ENCODE measurements at regions not wholly inside any gene's neighbourhood (a gene's known extent, or its start where the extent isn't known, plus 50 kb on each side); places are given as distances from the start of the nearest gene placed in this dataset.
A peak's percentile ranks its signal among the peaks of the same experiment; 100 is the strongest.

GRCh38 chr18:2412281-2412680 lies 159.0 kb downstream of the METTL4 start:
- no peak for DNase-seq

DNA sequence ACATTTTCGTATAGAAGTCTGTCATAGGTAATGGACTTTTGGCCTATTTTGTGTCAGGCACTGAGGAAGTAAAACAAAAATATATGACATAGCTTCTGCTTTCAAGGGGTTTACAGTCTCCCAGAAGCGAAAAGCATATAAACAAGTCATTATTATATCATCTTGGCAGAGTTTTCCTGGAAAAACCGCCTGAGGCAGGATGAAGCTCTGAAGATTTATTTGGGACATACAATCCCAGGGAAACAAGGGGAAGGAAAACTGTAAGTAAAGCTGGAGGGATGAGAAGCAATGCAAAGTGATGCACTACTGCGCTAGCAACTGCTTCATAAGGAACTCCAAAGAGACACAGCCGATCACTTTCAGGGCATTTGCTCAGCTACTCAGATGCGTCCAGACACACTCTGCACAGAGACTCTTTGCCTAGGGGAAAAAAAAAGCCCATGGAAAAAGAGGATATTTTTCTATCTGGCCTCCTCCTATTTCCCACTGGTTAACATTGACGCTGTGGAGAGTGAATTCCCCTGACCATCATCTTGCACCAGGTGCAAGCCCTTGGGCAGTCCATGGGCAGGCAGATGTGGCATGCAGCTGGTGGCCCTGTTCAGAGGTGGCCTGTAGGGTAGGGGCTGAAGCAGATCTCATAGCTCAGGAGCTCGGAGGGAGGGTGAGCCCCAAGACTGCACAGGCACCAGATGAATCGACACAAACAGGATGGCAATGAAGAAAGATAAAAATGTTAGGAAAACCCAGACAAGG lies 158.1 kb downstream of the METTL4 start:
- no peak for DNase-seq

- no peak for DNase-seq
Observed at GRCh38 chr18:2414235-2414634, 157.1 kb downstream of the METTL4 start.

GRCh38 chr18:2415656-2416055 lies 155.6 kb downstream of the METTL4 start:
- no peak for DNase-seq

- peak; percentile 13 for DNase-seq
Observed at GRCh38 chr18:2417861-2418610, 153.3 kb downstream of the METTL4 start.

DNA sequence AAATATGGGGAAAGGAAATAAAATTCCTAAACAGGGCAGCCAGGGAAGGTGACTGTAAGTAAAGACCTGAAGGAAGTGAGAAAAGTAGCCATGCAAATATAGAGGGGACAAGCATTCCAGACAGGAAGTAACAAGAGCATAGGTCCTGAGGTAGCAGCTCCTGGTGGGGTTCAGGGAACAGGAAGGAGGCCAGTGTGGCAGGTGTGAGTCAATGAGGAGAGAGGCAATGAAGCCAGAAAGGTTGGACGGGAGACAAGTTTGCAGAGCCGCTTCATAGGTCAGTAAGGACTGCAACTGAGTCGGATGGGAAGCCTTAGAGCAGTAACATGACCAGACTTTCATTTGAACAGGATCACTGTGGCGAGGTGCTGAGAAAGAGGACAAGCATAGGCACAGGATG lies 150.9 kb downstream of the METTL4 start:
- no peak for DNase-seq

DNA sequence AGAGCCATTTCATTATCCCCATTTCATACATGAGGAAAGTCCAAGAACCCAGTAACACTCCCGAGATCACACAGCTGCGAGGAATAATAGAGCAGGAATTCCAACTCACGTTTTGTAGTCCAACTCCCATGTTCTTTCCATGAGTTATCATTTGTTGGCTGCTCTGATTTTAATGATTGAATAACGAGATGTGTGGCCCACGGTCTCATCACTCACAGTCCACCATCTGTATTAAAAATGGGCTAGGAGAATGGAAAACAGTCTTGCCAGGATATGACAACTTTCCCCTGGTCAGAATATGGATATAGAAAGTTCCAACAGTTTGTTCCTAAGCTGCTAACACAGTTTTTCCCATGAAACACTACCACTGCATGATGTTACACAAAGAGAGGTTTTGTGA lies 147.5 kb downstream of the METTL4 start:
- no peak for DNase-seq

- DNase-seq, result no peak
Observed at GRCh38 chr18:2424420-2424819, 146.9 kb downstream of the METTL4 start.

GRCh38 chr18:2425426-2426317 lies 145.6 kb downstream of the METTL4 start:
- DNase-seq, result no peak

- DNase-seq, result no peak
Observed at GRCh38 chr18:2430191-2430590, 141.1 kb downstream of the METTL4 start.

GRCh38 chr18:2431806-2432205 lies 139.5 kb downstream of the METTL4 start:
- DNase-seq, result no peak

DNA sequence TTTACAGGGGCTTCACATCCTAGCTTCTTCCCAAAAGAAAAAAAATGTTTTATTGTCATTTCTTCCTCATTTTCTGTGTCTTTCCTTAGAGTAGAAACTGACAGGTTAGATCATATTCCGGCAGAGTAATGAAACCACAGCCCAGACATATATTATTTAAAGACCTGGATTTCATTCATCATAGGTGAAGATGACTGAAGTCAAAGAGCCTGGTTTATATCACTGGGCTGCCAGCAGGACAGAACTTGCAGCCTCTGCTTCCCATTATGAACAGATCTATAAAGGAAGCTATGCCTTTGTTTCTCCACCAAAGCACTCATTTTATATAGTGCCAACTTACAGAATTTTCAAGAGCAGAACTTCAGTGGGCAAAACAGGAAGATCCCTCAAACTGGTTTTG lies 137.9 kb downstream of the METTL4 start:
- no peak for DNase-seq

DNA sequence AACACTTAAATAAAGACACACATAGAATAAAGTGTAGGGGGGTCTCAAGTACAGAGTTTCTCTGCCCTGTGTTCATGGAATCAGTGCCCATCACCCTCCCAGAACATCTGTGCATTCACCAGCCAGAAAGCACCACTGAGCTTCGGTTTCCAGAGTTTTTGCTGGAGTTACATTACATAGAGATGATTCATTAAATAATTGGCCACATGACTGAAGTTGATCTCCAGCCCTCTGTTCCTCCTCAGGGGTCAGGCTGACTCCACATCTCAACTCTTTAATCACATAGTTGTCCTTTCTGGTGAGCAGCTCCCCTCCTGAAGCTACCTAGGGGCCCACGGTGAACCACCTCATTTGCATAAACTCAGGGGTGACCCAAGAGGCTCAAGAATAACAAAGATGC lies 129.8 kb downstream of the METTL4 start:
- no peak for DNase-seq

- no peak for DNase-seq
Observed at GRCh38 chr18:2442006-2442405, 129.3 kb downstream of the METTL4 start.

GRCh38 chr18:2442726-2443275 lies 128.5 kb downstream of the METTL4 start:
- DNase-seq, result no peak

GRCh38 chr18:2444201-2444875 lies 127.0 kb downstream of the METTL4 start:
- DNase-seq, result no peak

DNA sequence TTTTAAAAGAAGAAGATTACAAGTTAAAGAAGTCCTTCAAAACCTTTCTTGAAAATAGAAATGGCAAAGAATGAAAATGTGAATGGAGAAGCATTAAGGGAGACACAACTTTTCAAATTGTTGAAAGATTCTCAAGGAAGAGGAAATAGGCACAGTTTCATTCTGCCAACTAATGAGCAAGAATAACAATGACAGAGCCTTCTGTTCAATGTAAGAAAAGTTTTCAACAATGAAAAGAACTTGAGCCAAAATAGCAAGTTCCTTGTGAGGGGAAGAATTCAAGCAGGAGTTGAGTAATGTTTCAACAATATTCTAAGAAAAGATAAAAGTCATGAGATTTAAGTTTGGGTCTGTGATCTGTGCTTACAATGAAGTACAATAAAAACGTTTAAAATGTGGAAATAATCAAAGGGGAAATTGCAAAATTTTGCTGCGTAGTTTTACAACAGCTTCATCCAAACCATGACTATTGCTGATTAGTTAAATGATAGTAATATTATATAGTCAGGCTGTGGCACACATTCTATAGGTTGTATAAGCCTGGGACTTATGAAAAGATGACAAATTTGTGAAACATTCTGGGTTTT lies 122.6 kb downstream of the METTL4 start:
- no peak for DNase-seq

DNA sequence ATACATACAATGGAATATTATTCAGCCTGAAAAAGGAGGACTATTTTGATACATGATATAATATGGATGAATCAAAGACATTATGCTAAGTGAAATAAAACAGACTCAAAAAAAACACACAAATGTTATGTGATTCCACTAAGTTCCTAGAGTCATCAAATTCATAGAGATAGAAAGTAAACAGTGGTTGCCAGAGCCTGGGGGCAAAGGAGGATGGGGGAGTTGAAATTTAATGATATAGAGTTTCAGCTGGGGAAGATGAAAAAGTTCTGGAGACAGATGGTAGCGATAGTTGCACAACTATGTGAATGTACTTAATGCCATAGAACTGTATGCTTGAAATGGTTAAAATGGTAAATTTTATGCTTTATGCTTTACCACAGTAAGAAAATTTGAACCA lies 119.7 kb downstream of the METTL4 start:
- DNase-seq, result peak; percentile 35

- DNase-seq, result no peak
Observed at GRCh38 chr18:2459886-2460285, 111.4 kb downstream of the METTL4 start.

DNA sequence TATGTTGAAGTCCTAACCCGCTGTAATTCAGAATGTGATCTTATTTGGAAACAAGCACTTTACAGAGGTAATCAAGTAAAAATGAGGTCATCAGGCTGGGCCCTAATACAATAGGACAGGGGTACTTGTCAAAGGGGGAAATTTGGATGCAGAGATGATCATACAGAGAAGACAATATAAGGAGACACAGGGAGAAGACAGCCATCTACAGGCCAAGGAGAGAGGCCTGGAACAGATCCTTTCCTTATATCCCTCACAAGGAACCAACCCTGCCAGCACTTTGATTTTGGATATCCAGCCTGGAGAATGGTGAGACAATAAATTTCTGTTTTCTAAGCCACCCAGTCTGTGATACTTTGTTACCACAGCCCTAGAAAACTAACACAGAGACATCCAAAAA lies 104.3 kb downstream of the METTL4 start:
- no peak for DNase-seq

DNA sequence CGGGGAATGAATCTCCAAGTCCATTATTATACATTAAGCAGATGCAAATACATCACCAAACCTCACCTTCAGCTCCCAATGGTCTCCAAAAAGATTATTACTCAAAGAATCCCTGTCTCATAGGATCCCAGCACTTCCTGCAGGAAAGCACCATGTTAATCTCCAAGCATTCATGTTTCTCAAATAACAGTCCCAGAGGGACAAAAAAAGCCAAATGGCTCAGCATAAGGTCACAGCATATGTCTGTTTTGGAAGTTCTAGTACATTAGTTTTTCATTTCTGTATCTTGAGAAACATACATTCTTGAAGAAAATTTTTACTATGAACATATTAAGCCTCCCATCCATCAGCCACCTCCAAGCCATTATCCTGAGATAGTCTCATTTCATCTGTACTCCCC lies 103.3 kb downstream of the METTL4 start:
- peak; percentile 55 for DNase-seq

DNA sequence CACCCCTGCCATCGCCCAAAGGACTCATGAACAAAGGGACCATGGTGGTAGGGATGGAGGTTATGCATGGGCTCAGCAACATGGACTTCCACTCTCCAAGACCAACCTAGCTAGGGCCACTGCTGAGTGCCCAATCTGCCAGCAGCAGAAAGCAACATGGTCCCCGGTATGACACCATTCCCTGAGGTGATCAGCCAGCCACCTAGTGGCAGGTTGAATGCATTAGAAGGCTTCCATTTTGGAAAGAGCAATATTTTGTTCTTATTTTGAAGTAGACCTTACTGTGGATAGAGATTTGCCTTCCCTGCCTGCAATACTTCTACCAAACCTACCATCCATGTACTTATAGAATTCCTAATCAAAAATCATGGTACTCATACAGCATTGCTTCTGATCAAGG lies 99.8 kb downstream of the METTL4 start:
- no peak for DNase-seq
